H7 (cell line): ENCODE measurements at regions not wholly inside any gene's neighbourhood (a gene's known extent, or its start where the extent isn't known, plus 50 kb on each side); places are given as distances from the start of the nearest gene placed in this dataset.
"Not testable (repeated sequence)": the region's sequence is repeated elsewhere in the genome, so short reads cannot be mapped to it uniquely, and the experiment has no call there.

ENCODE experiments used
- DNase-seq: peaks from one replicate; pipeline ENCODE4 v3.0.0; 2012
- H3K27me3 ChIP-seq: 2 replicates; pipeline ENCODE4 v1.6.0; 2011; ENCODE audit warnings: mild to moderate bottlenecking, low read length; ENCODE audit not compliant: control insufficient read depth, insufficient read depth
- H3K36me3 ChIP-seq: replicated peaks from 2 replicates; pipeline ENCODE4 v1.5.1; 2011; ENCODE audit warnings: low read length; ENCODE audit not compliant: control insufficient read depth, insufficient read depth
- H3K4me3 ChIP-seq: 2 replicates; pipeline ENCODE4 v1.5.1; 2011; ENCODE audit warnings: low read depth, mild to moderate bottlenecking, control low read depth, low read length, moderate library complexity; ENCODE audit not compliant: insufficient read depth

GRCh38 chr9:88596376-88596775 lies 61.4 kb downstream of the NXNL2 start:
- H3K36me3 ChIP-seq, result no peaks in the 10 kb centered on the region
- H3K27me3 ChIP-seq, result no peaks in the 10 kb centered on the region
- H3K4me3 ChIP-seq, result no peak overlapping the region
- DNase-seq, result no peak

- Histone ChIP-seq H3K36me3 (no peaks in the 10 kb centered on the region), H3K27me3 (no peaks in the 10 kb centered on the region), H3K4me3 (no peak overlapping the region)
- no peak for DNase-seq
Measured at GRCh38 chr9:88604836-88605511, 70.0 kb downstream of the NXNL2 start.

GRCh38 chr9:88605512-88606362 lies 70.8 kb downstream of the NXNL2 start:
- Histone ChIP-seq H3K4me3 (no peak overlapping the region), H3K36me3 (no peaks in the 10 kb centered on the region), H3K27me3 (no peaks in the 10 kb centered on the region)
- no peak for DNase-seq

- no peaks in the 10 kb centered on the region for H3K36me3 ChIP-seq
- no peak for DNase-seq
Measured at GRCh38 chr9:88614359-88614758, 79.4 kb downstream of the NXNL2 start.

GRCh38 chr9:88623698-88624097 lies 88.7 kb downstream of the NXNL2 start:
- DNase-seq, result no peak
- no peaks in the 10 kb centered on the region for H3K27me3 ChIP-seq
- H3K36me3 ChIP-seq, result no peaks in the 10 kb centered on the region
- H3K4me3 ChIP-seq, result no peak overlapping the region

More at GRCh38 chr9:88614359-88614758, 79.4 kb downstream of the NXNL2 start:
- H3K4me3 ChIP-seq, result no peak overlapping the region
- H3K27me3 ChIP-seq, result no peaks in the 10 kb centered on the region

GRCh38 chr9:88628114-88628513 lies 93.1 kb downstream of the NXNL2 start:
- Histone ChIP-seq H3K36me3 (no peaks in the 10 kb centered on the region), H3K27me3 (no peaks in the 10 kb centered on the region), H3K4me3 (no peak overlapping the region)
- DNase-seq, result no peak

GRCh38 chr9:88628811-88629210 lies 93.8 kb downstream of the NXNL2 start:
- Histone ChIP-seq H3K4me3 (no peak overlapping the region), H3K27me3 (no peaks in the 10 kb centered on the region), H3K36me3 (no peaks in the 10 kb centered on the region)
- DNase-seq, result no peak

GRCh38 chr9:88630574-88630973 lies 95.6 kb downstream of the NXNL2 start:
- DNase-seq, H3K4me3 ChIP-seq, H3K27me3 ChIP-seq, H3K36me3 ChIP-seq: not testable (repeated sequence)

- no peak overlapping the region for H3K4me3 ChIP-seq
- no peaks in the 10 kb centered on the region for H3K36me3 ChIP-seq
- H3K27me3 ChIP-seq, result no peaks in the 10 kb centered on the region
- DNase-seq, result no peak
Measured at GRCh38 chr9:88635151-88635550, 100.2 kb downstream of the NXNL2 start.

- no peak for DNase-seq
- no peaks in the 10 kb centered on the region for H3K27me3 ChIP-seq
- no peak overlapping the region for H3K4me3 ChIP-seq
- H3K36me3 ChIP-seq, result no peaks in the 10 kb centered on the region
Measured at GRCh38 chr9:88641456-88642240, 106.7 kb downstream of the NXNL2 start.

- H3K36me3 ChIP-seq, result no peaks in the 10 kb centered on the region
- no peak for DNase-seq
- no peaks in the 10 kb centered on the region for H3K27me3 ChIP-seq
- no peak overlapping the region for H3K4me3 ChIP-seq
Measured at GRCh38 chr9:88642336-88642735, 107.4 kb downstream of the NXNL2 start.

GRCh38 chr9:88643931-88644330 lies 109.0 kb downstream of the NXNL2 start:
- no peaks in the 10 kb centered on the region for H3K36me3 ChIP-seq
- no peak for DNase-seq
- no peak overlapping the region for H3K4me3 ChIP-seq
- no peaks in the 10 kb centered on the region for H3K27me3 ChIP-seq

GRCh38 chr9:88645172-88645878 lies 110.3 kb downstream of the NXNL2 start:
- no peak overlapping the region for H3K4me3 ChIP-seq
- H3K27me3 ChIP-seq, result no peaks in the 10 kb centered on the region
- no peaks in the 10 kb centered on the region for H3K36me3 ChIP-seq
- no peak for DNase-seq

GRCh38 chr9:88645879-88646199 lies 110.9 kb downstream of the NXNL2 start:
- Histone ChIP-seq H3K4me3 (no peak overlapping the region), H3K36me3 (no peaks in the 10 kb centered on the region), H3K27me3 (no peaks in the 10 kb centered on the region)
- DNase-seq, result no peak
